GM18498 (cell line): ENCODE measurements at regions not wholly inside any gene's neighbourhood (a gene's known extent, or its start where the extent isn't known, plus 50 kb on each side); places are given as distances from the start of the nearest gene placed in this dataset.

Source experiments
- ATAC-seq: cut with Tn5 transposase; IDR thresholded peaks from one replicate; pipeline ENCODE4 v1.9.1; 2021; ENCODE audit warnings: mild to moderate bottlenecking, moderate library complexity; ENCODE audit not compliant: unreplicated experiment

DNA sequence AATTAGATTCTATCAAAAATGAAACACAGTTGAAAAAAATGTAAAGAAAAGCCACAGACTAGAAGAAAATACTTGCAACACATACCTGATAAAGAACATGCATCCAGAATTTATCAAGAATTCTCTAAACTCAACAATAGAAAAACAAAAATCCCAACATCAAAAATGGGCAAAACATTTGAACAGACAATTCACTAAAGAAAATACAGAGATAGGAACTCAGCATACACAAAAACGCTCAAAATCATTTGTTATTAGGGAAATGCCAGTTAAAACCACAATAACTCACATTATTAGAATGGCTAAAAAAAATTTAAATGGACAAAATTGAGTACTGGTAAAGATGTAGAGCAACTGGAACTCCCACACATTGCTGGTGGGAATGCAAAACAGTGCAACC is 311.0 kb upstream of the PRDM1 start:
- ATAC-seq, result no peak

DNA sequence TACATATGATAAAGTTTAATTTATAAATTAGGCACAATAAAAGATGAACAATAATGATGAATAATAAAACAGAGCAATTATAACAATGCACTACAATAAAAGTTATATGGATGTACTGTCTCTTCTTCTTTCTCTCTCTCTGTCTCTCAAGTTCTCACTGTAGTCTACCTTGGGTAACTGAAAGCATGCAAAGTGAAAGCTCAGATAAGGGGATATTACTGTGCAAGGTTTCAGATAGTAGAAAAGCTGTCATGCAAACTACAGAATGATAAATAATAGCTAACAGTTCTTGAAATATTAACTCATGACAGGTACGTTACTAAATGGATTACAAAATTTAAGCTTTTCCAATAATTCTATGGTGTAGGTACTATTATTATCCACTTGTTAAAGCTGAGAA is 311.9 kb upstream of the PRDM1 start:
- ATAC-seq, result peak; percentile 96

DNA sequence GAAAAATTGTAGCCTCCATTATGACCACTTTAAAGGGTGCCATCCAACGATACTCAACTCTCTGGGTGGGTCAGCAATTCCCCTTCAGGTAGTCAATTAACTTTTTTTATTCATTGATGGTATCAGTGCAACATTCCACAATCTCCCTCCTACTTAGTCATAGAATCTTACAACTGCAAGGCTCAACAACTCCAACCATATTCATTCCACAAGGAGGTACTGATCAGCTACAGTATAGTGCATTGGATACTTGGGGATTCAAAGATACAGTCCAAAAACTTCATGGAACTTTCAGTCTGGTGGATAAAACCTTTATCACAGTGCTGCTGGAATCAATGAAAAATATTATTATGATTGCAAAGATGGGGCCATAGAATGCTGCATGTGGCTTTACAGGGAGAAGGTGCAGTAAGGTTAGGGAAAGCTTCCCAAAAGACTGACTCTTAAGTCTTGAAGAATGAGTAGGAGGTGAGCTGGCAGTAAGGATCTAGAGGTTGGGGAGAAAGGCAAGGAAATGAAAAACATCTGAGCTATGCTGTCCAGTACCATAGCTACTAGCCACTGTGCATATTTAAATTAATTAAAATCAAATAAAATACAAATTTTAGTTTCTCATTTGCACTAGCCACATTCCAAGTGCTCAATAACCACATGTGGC is 314.7 kb upstream of the PRDM1 start:
- ATAC-seq, result no peak

DNA sequence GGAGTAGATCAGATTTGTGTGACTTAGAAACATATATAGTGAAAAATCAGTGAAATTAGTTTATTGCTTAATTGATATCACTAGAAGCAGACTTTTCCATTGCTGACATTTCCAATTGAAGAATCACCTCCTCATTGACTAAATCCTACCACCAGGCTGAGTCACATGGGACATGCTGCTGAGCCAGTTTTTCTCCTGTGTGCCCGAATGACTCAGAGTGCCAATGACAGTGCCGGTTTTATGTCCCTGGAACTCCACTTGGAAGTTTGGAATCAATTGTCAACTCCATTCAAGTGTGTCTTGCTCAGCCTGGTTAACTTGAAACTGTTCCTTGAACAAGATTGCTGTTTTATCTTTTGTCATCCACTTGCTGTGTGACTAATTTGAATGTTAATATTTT is 316.1 kb upstream of the PRDM1 start:
- no peak for ATAC-seq

DNA sequence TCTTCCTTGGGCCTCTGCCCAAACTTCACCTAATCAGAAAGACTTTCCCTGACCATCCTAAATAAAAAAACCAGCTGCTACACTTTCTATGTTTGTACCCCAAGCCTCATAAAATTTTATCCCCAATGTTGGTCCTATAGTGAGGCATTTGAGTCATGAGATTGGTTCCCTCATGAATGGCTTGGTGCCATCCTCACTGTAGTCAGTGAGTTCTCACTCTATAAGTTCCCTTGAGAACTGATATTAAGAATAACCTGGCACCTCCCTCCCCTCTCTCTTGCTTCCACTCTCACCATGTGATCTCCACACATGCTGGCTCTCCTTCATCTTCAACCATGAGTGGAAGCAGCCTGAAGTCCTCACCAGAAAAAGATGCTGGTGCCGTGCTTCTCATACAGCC is 316.9 kb upstream of the PRDM1 start:
- ATAC-seq, result no peak

DNA sequence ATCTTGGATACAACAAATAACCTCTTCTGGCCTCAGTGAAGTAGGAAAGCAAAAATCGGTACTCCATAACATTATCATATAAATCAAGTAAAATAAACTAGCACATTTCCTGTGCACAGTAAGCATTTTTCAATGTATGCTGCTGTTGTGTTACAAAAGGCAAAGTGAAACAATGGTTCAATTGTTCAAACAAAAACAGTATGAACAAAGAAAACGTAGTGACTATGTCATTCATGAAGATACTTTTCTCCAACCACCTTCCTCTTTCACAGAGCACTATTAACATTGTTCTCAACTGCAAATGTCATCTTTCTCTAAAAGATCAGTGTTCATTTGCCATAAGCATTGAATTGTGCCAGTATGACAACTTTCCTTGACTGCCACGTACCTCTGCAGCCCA is 318.6 kb upstream of the PRDM1 start:
- no peak for ATAC-seq

DNA sequence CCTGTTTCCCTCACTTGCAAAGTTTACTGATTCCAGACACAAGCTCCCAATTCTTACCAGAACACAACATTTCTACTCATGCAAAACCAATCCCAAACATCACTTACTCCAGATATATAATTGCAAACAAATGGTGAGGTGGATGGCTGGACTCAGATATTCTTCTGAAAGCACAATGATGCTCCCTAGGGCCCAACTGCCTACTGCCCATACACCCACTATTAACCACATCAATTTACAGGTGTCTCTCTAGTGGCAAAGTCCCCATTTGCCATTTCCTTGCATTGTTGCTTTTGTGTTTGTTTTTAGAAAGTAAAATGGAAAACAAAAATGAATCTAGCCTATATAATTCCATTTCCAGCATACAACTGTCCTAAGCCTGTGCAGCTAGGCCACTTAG is 320.9 kb upstream of the PRDM1 start:
- ATAC-seq, result no peak

DNA sequence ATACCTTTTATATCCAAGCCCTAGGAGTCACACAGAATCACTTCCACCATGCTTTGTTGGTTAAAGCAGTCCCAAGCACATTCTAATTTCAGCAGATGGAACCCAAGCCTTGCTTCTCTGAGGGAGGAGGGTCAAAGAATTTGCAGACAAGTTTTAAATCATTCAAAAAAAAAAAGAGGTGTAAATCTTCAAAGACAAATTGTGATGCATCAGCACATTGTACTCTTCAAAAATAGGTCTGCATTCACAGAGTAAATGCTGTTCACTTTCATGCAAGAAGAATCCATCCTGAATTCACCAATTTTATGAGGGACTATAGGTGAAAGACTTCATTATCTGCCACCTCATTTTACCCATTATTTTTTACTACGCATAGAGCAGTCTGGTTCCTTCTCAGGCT is 321.8 kb upstream of the PRDM1 start:
- ATAC-seq, result no peak

DNA sequence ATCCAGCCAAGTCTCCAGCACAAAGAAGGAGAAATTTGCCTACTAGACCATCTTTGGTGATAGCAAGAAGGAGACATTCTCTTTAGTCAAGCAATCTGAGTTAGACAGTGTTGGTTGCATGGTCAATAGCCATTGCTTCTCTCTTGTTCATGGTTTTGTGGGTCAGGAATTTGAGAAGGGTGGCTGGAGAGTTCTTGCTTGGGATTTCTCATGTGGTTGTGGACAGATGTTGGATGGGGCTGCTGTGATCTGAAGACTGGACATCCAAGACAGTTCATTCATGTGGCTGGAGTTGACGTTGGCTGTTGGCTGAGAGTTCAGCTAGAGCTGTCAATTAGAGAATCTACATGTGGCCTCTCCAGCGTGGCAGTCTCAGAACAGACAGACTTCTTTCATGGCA is 322.3 kb upstream of the PRDM1 start:
- ATAC-seq, result no peak

DNA sequence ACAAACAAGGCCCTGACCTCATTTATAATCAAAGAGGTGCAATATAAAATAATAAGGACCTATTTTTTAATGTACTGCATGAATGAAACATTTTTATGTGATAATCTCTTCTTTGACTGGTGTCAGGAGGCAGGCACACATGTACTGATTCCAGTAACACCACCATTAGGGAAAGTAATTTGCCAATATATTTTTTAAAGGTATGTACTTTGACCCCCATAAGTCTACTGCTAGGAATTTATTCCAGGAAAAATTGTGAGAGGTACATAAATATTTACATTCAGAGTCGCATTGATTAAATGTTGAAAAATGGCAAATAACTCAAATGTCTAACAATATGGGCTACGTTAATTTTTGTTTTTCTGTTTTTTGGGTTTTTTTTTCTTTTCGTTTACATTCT is 325.4 kb upstream of the PRDM1 start:
- no peak for ATAC-seq

DNA sequence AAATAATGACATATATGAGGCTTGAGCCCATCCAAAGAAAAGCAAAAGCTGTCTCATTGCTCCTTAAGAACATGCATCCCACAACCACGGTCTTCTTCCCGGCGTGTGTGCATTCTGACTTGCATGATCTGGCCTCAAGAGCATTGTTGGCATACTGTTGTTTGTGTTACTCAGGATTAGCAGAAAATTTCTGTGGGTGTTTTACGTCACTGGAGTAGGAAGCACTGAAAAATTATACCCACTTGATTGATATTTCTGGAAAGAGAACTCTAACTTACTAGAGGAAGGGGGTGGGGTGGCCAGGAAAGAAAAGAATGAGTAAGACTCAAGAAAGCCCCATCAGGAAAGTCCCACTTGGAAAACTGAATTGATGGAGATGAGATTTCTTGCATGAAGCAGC is 326.2 kb upstream of the PRDM1 start:
- ATAC-seq, result no peak

GRCh38 chr6:105759015-105759414 is 327.1 kb upstream of the PRDM1 start:
- ATAC-seq, result no peak

DNA sequence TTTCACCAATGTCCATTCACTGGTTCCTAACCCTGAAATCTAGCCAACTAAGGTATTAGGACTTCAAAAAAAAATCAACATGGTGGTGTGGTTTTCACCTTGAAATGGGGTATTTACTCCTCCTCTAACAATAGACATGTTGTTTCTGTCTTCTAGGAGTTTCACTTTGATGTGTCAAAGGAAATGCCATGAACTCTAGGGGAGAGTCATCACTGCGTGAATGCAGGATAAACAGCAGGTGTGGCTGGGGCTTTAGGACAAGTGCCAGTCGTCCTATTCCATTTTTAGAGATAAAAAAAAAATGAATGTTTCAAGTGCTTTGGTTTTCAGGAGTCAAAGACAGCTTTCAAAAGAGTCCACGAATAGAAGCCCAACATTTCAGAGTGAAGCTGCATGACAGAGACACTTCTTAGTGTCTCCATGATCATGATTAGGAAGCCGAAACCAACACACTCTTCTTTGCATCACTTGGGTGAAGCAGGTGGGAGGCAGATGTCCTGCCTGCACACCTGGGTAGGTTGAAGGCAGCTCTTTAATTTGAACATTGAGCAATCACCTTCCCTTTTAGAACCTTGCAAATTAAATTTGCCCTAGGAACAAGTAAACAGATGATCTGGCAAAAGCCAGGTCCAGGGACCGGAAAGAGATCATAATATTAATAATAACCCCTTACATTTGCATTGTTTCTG is 328.5 kb upstream of the PRDM1 start:
- peak; percentile 96 for ATAC-seq

- no peak for ATAC-seq
Measured at GRCh38 chr6:105755885-105756284, 330.3 kb upstream of the PRDM1 start.

- ATAC-seq, result no peak
Measured at GRCh38 chr6:105753620-105754211, 332.4 kb upstream of the PRDM1 start.

DNA sequence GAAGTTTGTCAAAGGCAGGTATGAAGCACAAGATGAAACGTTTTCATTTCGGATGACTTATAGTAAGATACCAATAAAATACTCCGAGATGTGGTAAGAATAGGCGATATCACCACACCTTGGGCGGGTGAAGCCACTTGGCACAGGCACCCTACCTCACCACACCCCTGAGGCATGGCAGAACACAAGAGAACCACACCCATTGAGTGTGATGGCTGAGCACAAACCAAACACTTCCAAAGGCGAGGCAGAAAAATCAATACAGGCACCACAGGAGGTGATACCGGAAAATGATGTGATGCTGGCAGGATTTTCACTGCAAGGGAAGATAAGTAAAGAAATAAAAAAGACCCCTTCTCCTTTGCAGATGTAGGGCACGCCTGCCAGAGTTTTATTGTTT is 332.9 kb upstream of the PRDM1 start:
- no peak for ATAC-seq

- ATAC-seq, result no peak
Measured at GRCh38 chr6:105750089-105750488, 336.0 kb upstream of the PRDM1 start.

- no peak for ATAC-seq
Measured at GRCh38 chr6:105748737-105749161, 337.4 kb upstream of the PRDM1 start.

- ATAC-seq, result no peak
Measured at GRCh38 chr6:105747823-105748405, 338.2 kb upstream of the PRDM1 start.

DNA sequence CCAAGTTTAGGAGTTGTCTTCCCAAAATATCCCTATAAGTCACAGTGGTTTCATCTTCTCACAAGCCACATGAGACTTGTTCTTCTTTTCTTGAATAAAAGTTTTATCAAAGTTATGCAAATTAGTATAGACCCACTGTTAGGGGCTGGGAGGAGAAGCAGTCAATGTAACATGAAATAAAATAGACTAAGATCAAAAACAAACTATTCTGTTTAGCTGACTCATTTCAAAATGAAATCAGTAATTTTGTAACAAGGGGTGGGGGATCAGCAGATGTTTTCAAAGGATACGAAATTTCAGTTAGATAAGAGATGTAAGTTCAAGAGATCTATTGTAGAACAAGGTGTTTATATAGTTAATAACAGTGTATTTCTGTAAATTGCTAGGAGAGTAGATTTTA is 339.6 kb upstream of the PRDM1 start:
- no peak for ATAC-seq

GRCh38 chr6:105746130-105746505 is 340.0 kb upstream of the PRDM1 start:
- no peak for ATAC-seq

GRCh38 chr6:105745464-105746129 is 340.5 kb upstream of the PRDM1 start:
- no peak for ATAC-seq
